Hepatic stellate cell (primary cell): ENCODE measurements at regions not wholly inside any gene's neighbourhood (a gene's known extent, or its start where the extent isn't known, plus 50 kb on each side); places are given as distances from the start of the nearest gene placed in this dataset.
"Not testable (repeated sequence)": the region's sequence is repeated elsewhere in the genome, so short reads cannot be mapped to it uniquely, and the experiment has no call there.

Experiments used
- DNase-seq: peaks from one replicate; pipeline ENCODE4 v3.0.0; 2011; ENCODE audit warnings: low spot score

GRCh38 chr10:42987121-42987541 lies 89.7 kb upstream of the RET start:
- no peak for DNase-seq

GRCh38 chr10:42987575-42987974 lies 89.3 kb upstream of the RET start:
- no peak for DNase-seq

GRCh38 chr10:42988069-42988468 lies 88.8 kb upstream of the RET start:
- no peak for DNase-seq

- no peak for DNase-seq
Measured at GRCh38 chr10:42988517-42989395, 88.1 kb upstream of the RET start.

- DNase-seq, result no peak
Measured at GRCh38 chr10:42989481-42989921, 87.4 kb upstream of the RET start.

- DNase-seq, result no peak
Measured at GRCh38 chr10:42990016-42990720, 86.7 kb upstream of the RET start.

- DNase-seq, result no peak
Measured at GRCh38 chr10:42990721-42991441, 86.0 kb upstream of the RET start.

GRCh38 chr10:42991442-42992098 lies 85.3 kb upstream of the RET start:
- DNase-seq, result no peak

GRCh38 chr10:42992156-42992956 lies 84.5 kb upstream of the RET start:
- no peak for DNase-seq

- no peak for DNase-seq
Measured at GRCh38 chr10:42992957-42993390, 83.9 kb upstream of the RET start.

- not testable (repeated sequence) for DNase-seq
Measured at GRCh38 chr10:42994909-42995308, 82.0 kb upstream of the RET start.

- DNase-seq, result no peak
Measured at GRCh38 chr10:42995537-42995936, 81.3 kb upstream of the RET start.

GRCh38 chr10:42996588-42996987 lies 80.3 kb upstream of the RET start:
- no peak for DNase-seq

GRCh38 chr10:42997151-42997848 lies 79.6 kb upstream of the RET start:
- DNase-seq, result no peak

GRCh38 chr10:42997849-42998165 lies 79.1 kb upstream of the RET start:
- DNase-seq, result no peak

- no peak for DNase-seq
Measured at GRCh38 chr10:42998481-42999384, 78.1 kb upstream of the RET start.

- no peak for DNase-seq
Measured at GRCh38 chr10:42999385-43000020, 77.4 kb upstream of the RET start.

GRCh38 chr10:43000021-43000411 lies 76.9 kb upstream of the RET start:
- no peak for DNase-seq
